ENCODE measurements at regions not wholly inside any gene's neighbourhood (a gene's known extent, or its start where the extent isn't known, plus 50 kb on each side); places are given as distances from the start of the nearest gene placed in this dataset.
"Not testable (repeated sequence)": the region's sequence is repeated elsewhere in the genome, so short reads cannot be mapped to it uniquely, and the experiment has no call there.

GRCh38 chr18:61635901-61636528, 256.8 kb downstream of the RNF152 start:
- H3K27ac Mint-ChIP-seq: no peak overlapping the region
- peak in 1 of 2 donors; percentile 52 for DNase-seq (ENCODE audit: low spot score in 2 of 2)
- H3K4me1 Mint-ChIP-seq: no peaks in the 10 kb centered on the region
- H3K4me3 Mint-ChIP-seq: no peak overlapping the region
- peak; percentile 45 for ATAC-seq
- H3K36me3 Mint-ChIP-seq: no peaks in the 10 kb centered on the region
- H3K9me3 Mint-ChIP-seq: no peaks in the 10 kb centered on the region

- Mint-ChIP-seq H3K36me3 (no peaks in the 10 kb centered on the region), H3K4me1 (no peaks in the 10 kb centered on the region), H3K9me3 (no peaks in the 10 kb centered on the region), H3K27ac (no peak overlapping the region), H3K4me3 (no peak overlapping the region)
- DNase-seq (ENCODE audit: low spot score in 2 of 2): no peak
- no peak for ATAC-seq
These were observed 264.7 kb downstream of the RNF152 start for GRCh38 chr18:61628085-61628484.

GRCh38 chr18:61624631-61625030, 268.2 kb downstream of the RNF152 start:
- ATAC-seq, H3K4me3 Mint-ChIP-seq: not testable (repeated sequence)

GRCh38 chr18:61619783-61620182, 273.0 kb downstream of the RNF152 start:
- H3K4me3 Mint-ChIP-seq: no peak overlapping the region
- ATAC-seq (no peak), DNase-seq (ENCODE audit: low spot score in 2 of 2) (no peak)
- no peaks in the 10 kb centered on the region for H3K9me3 Mint-ChIP-seq
- no peaks in the 10 kb centered on the region for H3K4me1 Mint-ChIP-seq
- no peak overlapping the region for H3K27ac Mint-ChIP-seq
- H3K36me3 Mint-ChIP-seq: no peaks in the 10 kb centered on the region

More at GRCh38 chr18:61624631-61625030, 268.2 kb downstream of the RNF152 start:
- not testable (repeated sequence) for H3K4me1 Mint-ChIP-seq; H3K36me3 Mint-ChIP-seq; H3K27ac Mint-ChIP-seq; DNase-seq (ENCODE audit: low spot score in 2 of 2); H3K9me3 Mint-ChIP-seq

GRCh38 chr18:61618816-61619215, 274.0 kb downstream of the RNF152 start:
- no peak for DNase-seq (ENCODE audit: low spot score in 2 of 2)
- no peak overlapping the region for H3K27ac Mint-ChIP-seq
- no peaks in the 10 kb centered on the region for H3K4me1 Mint-ChIP-seq
- H3K4me3 Mint-ChIP-seq: no peak overlapping the region
- ATAC-seq: no peak
- H3K9me3 Mint-ChIP-seq: no peaks in the 10 kb centered on the region
- H3K36me3 Mint-ChIP-seq: no peaks in the 10 kb centered on the region

- Mint-ChIP-seq H3K27ac (no peak overlapping the region), H3K9me3 (no peaks in the 10 kb centered on the region), H3K4me3 (no peak overlapping the region), H3K4me1 (no peaks in the 10 kb centered on the region), H3K36me3 (no peaks in the 10 kb centered on the region)
- ATAC-seq: no peak
- DNase-seq (ENCODE audit: low spot score in 2 of 2): no peak
These were observed 276.6 kb downstream of the RNF152 start for GRCh38 chr18:61616111-61616610.

GRCh38 chr18:61612517-61612916, 279.3 kb downstream of the CDH20 start:
- ATAC-seq (peak; percentile 26), DNase-seq (ENCODE audit: low spot score in 2 of 2) (no peak)
- Mint-ChIP-seq H3K9me3 (no peaks in the 10 kb centered on the region), H3K4me3 (no peak overlapping the region), H3K36me3 (no peaks in the 10 kb centered on the region), H3K4me1 (no peaks in the 10 kb centered on the region), H3K27ac (no peak overlapping the region)

- Mint-ChIP-seq H3K4me1 (no peaks in the 10 kb centered on the region), H3K36me3 (no peaks in the 10 kb centered on the region), H3K27ac (no peak overlapping the region), H3K9me3 (no peaks in the 10 kb centered on the region), H3K4me3 (no peak overlapping the region)
- ATAC-seq (no peak), DNase-seq (ENCODE audit: low spot score in 2 of 2) (no peak)
These were observed 275.9 kb downstream of the CDH20 start for GRCh38 chr18:61609131-61609530.

GRCh38 chr18:61608316-61608715, 275.1 kb downstream of the CDH20 start:
- Mint-ChIP-seq H3K36me3 (no peaks in the 10 kb centered on the region), H3K27ac (no peak overlapping the region), H3K9me3 (no peaks in the 10 kb centered on the region), H3K4me3 (no peak overlapping the region), H3K4me1 (no peaks in the 10 kb centered on the region)
- ATAC-seq (no peak), DNase-seq (ENCODE audit: low spot score in 2 of 2) (no peak)

- DNase-seq (ENCODE audit: low spot score in 2 of 2) (no peak), ATAC-seq (no peak)
- H3K36me3 Mint-ChIP-seq: no peaks in the 10 kb centered on the region
- no peak overlapping the region for H3K27ac Mint-ChIP-seq
- no peaks in the 10 kb centered on the region for H3K9me3 Mint-ChIP-seq
- no peak overlapping the region for H3K4me3 Mint-ChIP-seq
- no peaks in the 10 kb centered on the region for H3K4me1 Mint-ChIP-seq
These were observed 274.6 kb downstream of the CDH20 start for GRCh38 chr18:61607867-61608266.

GRCh38 chr18:61606759-61607158, 273.5 kb downstream of the CDH20 start:
- no peak for DNase-seq (ENCODE audit: low spot score in 2 of 2)
- no peak overlapping the region for H3K4me3 Mint-ChIP-seq

GRCh38 chr18:61606068-61606660, 272.9 kb downstream of the CDH20 start:
- Mint-ChIP-seq H3K4me3 (no peak overlapping the region), H3K9me3 (no peaks in the 10 kb centered on the region)

More at GRCh38 chr18:61606759-61607158, 273.5 kb downstream of the CDH20 start:
- Mint-ChIP-seq H3K27ac (no peak overlapping the region), H3K36me3 (no peaks in the 10 kb centered on the region), H3K4me1 (no peaks in the 10 kb centered on the region), H3K9me3 (no peaks in the 10 kb centered on the region)
- no peak for ATAC-seq

GRCh38 chr18:61605376-61606067, 272.3 kb downstream of the CDH20 start:
- no peak overlapping the region for H3K27ac Mint-ChIP-seq
- no peaks in the 10 kb centered on the region for H3K9me3 Mint-ChIP-seq
- ATAC-seq: no peak
- H3K36me3 Mint-ChIP-seq: no peaks in the 10 kb centered on the region
- no peaks in the 10 kb centered on the region for H3K4me1 Mint-ChIP-seq
- DNase-seq (ENCODE audit: low spot score in 2 of 2): no peak
- no peak overlapping the region for H3K4me3 Mint-ChIP-seq

More at GRCh38 chr18:61606068-61606660, 272.9 kb downstream of the CDH20 start:
- no peaks in the 10 kb centered on the region for H3K4me1 Mint-ChIP-seq
- no peak for DNase-seq (ENCODE audit: low spot score in 2 of 2)
- H3K36me3 Mint-ChIP-seq: no peaks in the 10 kb centered on the region
- ATAC-seq: no peak
- H3K27ac Mint-ChIP-seq: no peak overlapping the region
